Stimulated activated naive CD4-positive, alpha-beta T cell treated with Interleukin-2 at 50 U/mL for 16 hours (primary cell): ENCODE measurements at regions not wholly inside any gene's neighbourhood (a gene's known extent, or its start where the extent isn't known, plus 50 kb on each side); places are given as distances from the start of the nearest gene placed in this dataset.

Experiments
- DNase-seq: peaks from one replicate; lab custom pipeline; 2025; lab: John Stamatoyannopoulos, UW

DNA sequence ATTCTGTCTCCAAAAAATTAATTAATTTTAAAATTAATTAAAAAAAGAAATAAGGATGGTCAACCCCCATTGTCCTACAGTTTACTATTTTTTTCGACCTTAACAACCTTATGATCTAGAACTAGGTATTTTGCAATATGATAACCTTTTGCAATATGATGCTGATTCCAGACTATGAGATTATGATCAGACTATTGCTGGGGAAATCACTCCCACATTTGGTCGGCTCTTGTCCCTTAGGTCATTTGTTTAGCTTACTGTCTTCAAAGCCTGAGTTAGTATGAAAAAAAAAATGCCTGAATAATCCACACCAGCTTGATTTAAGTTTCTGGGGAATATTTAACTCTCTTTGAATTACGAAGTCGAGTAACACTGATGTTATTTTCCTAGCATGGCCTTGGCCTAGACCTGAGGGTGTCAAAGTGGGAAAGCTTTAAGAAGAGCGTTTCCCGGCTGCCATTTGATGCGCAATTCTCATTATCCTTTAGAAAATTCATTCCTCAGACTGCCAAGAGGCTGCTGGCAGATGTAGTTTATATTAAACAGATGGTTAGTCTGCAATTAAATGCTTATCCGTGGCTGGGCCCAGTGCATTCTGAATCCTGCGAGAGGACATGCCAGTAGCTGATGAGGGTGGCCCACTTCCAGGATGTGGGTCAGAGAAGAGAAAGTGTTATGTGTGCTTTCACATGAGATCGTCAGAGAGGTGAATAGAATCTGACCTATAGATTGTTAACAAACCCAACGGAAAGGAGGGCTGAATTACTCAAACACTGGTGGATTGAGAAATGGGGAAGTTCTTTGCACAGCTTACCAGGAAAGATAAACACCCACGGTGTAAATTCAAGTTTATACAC, 496.0 kb upstream of the THBS1 start:
- DNase-seq, result no peak

DNA sequence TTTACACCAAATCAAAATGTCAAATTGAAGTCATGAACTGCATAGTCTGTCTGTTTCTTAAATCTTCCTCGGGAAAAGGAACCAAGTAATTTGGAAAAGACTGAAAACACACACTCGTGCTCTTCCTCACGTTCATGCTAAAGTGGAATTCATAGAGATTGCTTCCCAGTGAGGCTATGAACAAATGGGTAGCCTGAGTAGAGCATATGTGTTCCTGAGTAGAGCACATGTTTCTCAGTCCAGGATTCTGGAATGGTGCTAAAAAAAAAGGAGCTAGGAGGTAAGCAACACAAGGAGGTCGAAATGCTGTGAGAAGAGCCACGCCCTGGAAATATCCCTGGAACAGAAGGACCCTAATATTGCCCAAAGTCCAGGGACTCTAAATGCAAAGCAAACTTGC, 494.2 kb upstream of the THBS1 start:
- no peak for DNase-seq

DNA sequence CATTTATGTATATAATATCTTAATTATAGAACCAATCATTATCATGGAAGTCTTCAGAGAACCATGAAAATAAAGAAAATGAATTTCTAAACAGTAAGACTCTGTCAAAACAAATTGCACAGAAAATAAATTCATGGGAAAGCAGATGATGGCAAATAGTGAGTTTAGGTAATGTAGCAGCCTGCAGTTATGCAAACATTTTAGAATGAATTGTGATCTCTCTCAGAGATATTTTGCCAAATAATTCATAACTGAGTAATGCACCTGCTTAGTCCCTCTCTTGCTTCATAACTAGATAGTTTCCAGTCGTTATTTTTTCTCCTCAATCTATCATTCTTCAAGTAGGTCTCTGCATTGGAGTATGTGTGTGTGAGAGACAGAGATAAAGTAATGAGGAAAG, 492.7 kb upstream of the THBS1 start:
- DNase-seq, result no peak

DNA sequence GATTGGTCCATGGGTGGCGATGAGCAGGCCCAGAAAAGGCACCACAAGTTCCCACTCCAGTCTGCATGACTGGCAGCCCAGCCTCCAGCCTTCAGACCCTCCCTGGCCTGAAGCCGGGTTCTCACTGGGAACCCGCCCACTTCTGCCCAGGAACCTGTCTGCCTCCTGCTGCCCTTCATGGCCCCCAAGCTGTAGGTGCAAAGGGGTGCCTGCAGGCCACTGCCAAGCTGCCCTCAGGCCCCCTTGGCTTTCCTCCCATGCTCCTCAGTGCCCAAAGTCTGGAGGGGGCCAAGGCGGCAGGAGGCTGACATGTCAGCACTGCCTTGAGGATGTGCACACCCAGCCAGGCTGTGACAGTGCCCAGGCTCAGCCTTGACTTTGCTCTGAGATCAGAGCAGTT, 488.5 kb upstream of the THBS1 start:
- no peak for DNase-seq

DNA sequence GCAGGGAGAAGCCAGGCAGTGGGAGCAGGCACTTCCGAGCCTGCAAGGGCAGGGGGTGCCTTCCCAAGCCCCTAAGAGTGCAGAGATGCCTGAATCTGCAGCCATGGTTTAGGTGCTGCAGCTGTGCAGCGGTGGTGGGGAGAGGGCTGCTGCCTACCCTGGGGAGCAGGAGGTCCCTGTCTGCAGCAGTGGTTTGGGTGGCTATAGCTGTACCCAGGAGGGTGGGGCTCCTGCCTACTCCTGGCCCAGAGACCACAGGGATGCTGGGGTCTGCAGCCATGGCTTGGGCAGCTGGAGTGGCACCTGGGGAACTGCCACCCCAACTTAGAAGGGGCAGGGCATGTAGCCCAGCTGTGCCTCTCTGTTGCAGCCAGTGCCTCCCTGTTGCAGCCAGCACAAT, 488.1 kb upstream of the THBS1 start:
- DNase-seq, result no peak

DNA sequence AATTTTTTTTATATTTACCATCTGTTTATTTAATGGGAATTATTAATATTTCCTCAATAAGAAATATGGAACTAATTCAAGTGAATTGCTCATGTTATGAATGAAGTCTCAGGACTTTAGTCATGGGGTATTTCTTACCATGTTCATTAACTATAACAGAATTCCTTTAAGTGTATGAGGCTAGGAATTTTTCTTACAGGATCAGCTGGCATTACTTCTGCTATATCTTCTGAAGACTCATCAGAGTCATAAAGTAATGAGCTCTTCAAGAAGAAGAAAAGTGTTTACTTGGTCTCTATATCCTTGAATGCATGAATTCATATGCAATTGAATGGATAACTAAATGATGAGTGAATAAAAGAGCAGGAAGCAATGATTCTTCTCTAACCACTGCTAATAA, 486.8 kb upstream of the THBS1 start:
- DNase-seq, result no peak

DNA sequence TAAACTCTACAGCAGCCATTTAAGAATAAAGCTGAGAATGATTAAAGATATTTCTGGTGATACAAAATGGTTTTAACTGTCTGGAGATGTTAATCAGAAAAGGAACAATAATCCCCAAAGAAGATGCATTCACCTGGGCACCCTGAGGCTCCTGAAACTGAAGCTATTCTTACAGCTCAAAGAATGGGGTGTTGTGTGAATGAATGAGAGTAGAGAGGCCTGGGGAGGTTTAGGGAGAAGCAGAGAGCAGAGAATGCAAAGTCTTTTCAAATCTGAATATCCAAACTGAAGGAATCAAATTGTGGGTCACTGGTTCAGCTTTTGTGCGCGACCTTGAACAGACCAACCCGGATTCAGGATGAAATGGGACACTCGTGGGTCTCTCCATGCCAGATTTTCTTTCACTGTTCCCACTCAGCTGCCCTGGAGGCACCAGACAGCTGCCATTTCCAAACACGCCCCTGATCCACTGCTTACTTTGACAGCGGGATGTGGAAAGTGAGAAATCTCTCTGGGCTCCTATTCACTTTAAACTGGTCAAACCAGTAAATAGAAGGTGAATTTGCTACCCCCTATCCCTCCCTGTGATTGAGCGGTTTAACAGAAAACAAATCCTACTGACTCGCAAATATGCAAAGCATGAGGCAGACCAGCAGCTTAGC, 485.5 kb upstream of the THBS1 start:
- no peak for DNase-seq

DNA sequence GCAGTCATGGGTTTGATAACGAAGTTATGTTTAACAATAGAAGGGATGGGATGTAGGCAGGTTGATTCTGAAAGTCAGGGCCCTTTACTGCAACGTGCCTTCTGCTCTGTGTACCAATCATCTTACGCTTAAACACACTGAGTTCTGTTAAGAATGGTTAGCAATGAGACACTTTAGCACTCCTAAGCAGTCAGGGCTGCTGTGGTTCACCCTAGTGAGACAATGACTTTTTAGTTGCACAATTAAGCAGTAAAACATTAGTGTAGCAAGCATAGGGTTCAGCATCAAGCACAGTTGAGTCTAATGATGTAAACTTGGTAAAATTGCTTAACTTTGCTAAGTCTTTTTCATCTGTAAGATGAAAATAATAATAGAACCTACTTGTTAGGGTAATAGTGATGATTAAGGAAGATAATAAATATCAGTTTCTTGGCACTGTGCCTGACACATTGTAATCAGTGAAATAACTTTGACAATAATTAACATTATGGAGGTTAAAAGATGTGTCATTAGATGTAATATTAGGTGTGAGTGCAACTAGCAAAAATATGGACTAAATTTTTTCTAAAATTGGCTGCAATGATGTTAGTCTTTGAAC, 484.2 kb upstream of the THBS1 start:
- no peak for DNase-seq

DNA sequence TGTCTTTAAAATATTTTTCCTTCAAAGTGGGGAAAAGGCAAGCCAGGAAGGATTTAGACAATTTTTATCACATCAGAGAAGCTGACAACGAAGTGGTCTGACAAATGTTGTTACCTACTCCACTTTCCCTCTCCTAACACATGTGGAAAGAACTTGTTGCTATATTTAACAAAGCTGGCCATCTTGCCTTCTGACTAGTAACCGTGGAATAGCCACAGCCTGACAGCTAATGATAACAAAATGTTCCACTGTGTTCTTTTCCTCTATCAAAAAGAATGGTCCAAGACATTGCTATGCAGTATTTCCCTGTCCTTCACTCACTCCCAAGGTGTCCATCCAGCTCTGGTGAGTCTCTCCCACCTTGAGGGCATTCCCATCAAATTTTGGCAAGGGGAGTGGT, 481.4 kb upstream of the THBS1 start:
- DNase-seq, result no peak

DNA sequence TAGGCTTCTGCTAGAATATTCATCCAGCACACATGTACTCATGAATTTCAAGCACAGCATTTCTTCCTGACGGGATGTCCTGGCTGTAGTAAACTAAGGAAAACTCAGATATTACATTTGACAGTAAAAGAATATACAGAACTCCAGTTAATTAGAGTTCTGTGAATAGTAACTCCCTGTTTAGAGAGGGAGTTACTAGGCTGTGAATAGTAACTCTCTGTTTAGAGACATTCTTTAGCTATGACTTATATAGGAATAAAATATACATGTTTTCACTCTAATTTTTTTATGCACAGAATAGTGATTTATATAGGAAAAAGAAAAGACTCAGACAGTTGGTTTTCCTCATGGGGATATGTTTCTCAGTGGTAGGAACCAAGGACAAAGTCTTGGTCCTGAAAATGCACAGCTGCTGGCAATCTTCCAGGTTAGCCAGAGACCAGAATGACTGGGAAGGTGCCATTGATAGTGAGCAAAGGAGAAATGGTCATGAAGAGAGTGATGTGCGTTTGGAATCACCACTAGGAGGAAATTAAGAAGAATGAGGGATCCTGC, 480.7 kb upstream of the THBS1 start:
- no peak for DNase-seq

DNA sequence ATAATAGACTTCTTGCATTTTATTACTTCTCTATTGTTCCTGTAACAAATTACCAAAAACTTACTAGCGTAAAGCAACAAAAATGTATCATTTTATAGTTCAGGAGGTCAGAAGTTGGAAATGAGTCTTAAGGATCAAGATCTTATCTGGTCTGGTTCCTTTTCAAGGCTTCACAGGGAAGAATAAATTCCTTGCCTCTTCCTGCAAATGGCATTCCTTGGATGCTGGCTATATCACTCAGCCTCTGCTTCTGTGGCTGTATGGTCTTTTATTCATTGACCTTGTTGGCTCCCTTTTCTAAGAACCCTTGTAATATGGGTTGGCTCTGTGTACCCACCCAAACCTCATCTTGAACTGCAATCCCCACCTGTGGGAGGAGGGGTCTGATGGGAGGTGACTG, 478.4 kb upstream of the THBS1 start:
- no peak for DNase-seq

DNA sequence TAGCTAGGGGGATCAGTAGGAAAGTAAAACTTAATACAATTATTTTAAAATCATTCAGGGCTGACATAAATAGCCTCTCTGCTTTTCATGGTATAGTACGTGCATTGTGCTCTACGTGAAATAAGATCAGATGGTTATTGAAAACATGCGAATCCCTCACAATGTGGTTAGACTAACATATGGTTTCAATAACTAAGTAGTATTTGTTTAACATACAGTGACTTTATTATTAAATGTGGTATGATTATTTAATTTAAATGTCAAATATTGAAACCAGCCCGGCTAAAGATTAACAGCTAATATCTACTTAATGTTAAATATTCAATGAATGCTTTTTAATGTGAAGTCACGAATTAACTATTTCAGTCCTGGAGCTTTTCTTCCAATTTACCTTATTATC, 473.9 kb upstream of the THBS1 start:
- DNase-seq, result no peak

DNA sequence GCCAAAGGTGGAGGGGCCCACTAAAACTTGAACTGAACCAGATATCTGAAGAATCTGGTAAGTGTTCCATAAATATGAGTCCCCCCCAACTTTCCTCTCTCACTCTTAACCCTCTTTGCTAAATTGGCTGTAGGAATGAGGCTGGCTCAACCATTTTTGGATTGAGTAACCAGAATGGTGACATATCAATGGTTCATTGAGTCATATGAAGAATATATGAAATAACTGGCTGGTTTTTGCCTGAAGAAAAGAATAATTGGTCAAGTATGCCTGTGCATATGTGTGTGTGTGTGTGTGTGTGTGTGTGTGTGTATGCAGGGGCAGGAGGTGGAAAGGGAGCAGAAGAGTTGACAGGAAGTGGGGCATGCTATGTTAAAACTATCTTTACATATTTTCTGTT, 472.9 kb upstream of the THBS1 start:
- DNase-seq, result no peak

DNA sequence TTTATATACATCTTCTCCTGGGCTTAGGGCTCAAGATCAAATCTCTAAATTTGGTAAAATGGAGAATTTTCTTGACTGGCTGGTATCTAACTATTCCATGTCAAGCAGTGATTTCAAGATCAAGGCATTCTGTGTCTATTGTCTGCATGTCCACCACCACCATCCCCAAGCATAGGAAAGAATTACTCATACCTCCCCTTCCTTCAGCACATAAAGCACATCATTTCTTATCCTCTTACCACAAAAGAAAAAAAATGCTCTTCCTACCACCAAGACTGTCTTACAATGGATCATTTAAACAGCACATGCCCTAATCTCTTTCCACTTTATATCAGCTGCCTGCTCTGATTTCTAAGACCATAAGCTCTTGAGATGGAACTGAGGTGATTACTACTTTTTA, 470.5 kb upstream of the THBS1 start:
- DNase-seq, result no peak

DNA sequence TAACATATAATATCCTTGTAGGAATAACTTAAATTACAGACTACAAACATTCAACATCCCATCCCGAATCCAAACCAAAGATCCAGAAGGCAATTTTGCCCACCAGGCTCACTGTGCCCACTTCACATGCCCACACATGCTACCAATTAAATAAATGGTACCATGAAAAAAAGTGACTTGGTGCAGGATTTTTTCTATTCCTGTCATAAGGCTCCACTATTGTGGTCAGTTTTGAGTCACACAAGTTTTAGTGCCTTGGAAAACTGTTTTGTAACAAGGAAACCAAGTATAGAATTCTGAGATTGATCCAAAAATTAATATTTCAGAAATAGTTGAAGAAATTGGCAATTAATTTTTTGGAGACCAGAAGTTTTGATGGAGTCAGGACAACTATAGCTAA, 470.1 kb upstream of the THBS1 start:
- no peak for DNase-seq

DNA sequence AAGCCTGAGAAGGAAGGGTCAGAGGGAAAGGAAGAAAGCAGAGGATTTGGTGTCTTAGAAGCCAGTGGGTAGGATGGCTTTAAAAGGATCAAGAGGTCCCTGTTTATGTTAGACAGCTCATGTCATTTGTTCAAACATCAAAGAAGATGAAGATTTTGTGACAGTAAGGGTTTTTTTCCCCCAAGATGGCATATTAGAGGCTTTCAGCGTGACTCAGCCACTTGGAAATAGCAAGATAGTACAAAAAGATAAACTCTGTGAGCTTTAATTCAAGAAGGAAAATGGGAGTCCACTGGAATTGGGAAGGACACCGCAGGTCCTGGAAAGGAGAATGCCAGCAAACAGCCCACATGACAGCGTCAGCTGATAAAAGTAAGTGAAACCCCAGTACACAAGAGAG, 467.1 kb upstream of the THBS1 start:
- no peak for DNase-seq

DNA sequence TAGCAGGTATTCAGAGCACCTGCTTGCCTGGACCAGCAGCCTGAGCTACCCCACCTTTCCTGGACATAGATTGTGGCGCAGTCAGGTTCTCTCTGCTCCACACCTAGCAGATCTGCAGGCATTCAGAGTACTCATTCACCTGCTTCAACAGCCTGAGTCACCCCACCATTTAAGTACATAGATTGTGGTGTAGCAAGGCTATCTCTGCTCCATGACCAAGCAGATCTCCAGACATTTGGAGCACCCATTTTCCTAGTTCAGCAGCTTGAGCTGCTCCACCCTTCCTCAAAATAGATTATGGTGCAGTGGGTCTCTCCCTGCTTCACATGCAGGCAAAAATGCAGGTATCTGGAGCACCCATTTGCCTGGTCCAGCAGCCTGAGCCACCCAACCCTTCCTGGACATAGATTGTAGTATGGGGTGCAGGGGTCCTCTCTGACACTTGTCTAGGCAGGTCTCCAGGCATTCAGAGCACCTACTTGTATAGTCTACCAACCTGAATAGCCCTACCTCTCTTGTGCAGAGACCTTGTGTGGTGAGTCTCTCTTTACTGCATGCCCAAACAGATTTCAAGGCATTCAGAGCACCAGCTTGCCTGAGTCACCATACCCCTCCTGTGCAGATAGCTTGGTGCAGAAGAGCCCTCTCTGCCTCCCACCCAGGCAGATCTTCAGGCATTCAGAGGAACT, 466.0 kb upstream of the THBS1 start:
- DNase-seq, result no peak

DNA sequence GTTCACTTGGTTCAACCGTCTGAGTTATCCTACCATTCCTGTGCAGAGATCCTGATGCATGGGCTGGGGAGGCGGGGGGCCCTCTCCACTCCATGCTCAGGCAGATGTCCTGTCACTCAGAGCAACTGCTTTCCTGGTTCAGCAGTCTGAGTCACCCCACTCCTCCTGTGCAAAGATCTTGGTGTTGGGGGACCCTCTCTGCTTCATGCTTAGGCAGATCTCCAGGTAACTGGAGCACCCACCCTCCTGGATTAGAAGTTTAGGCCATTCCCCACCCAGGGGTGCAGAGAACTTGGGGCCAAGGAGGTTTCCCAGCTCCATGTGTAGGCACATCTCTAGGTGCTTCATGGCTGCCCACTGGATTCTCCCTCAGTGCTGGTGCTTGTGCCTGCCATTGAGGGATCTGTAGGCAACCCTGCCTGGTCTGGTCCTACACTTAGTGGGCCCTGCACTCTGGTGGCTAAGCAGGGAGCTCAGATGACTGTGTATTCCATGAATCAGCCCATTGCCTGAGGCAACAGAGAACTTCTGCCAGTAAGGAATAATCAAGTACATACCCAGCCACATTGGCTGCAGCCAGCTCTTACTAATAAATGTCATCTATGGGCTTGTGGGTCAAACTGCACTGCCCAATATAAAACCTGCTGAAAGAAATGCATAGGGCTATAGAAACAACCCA, 465.4 kb upstream of the THBS1 start:
- DNase-seq, result no peak

DNA sequence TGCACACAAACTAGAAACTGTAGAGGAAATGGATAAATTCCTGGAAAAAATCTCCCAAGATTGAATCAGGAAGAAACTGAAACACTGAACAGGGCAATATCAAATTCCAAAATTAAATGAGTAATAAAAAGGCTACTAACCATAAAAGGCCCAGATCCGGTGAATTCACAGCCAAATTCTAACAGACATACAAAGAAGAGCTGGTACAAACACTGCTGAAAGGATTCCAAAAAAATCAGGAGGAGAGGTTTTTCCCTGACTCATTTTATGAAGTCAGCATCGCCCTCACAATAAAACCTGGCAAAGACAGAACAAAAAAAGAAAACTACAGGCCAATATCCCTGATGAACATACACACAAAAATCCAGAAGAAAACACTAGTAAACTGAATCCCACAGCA, 462.4 kb upstream of the THBS1 start:
- no peak for DNase-seq

DNA sequence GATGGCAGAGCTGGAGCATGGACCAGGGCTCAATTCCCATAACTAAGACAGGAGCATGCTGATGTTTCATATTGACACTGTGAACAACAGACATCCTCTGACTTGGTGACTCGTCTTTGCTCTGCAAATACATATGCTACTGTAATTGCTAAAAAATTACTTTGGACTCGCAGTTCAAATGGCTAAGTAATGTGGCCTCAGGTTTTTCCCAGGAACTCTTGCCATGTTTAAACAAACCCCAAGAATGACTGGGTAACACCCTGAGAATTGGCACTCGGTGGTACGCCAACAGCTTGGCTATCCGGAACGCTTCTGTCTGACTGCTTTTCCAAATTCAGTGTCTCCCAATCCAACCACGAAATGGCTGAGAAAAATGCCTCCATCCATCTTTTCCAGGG, 456.7 kb upstream of the THBS1 start:
- DNase-seq, result no peak

DNA sequence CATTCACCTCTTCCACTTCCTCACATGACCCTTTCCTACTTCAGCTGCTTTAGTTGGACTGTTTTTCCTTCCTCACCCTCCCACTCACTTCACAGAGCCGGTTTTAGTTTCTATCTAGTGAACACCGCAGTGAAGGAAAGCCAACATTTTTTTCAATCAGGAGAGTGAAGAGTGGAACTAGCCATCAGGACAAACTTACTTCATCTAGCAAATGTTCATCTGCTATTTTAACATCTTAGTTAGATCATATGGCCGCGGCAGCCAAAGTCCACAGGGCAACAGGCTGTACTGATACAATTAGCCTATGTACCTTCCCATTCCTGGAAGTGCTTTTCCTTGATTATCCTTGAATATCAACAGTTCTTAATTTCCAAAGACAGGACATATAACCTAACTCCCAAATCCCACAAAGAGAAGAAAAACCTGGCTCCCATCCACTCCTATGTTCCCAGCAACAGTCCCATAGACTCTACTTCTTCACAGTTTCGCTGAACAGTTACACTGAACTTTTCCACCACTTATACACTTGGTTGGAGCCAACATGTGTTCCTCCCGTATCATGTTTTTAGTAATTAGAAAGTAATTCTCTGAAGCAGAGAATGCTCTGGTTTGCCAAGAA, 456.2 kb upstream of the THBS1 start:
- DNase-seq, result no peak

DNA sequence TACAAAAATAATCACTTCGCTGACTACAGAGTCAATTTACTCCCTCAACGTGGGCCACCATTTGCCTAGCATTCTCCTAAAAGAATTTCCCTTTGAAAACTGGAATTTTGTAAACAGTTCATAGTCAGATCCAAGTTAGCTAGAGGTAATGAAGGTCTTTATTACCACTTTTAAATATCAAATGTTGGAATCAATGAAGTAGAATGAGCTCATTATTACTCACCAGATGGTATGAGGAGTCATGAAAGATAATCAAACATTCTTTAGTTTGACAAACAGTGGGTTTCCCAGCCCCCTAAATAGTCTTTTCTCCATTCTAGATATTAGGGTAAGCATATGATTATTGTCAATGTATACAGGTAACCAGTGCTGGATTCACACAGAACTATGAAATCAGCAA, 455.7 kb upstream of the THBS1 start:
- DNase-seq, result no peak
